ENCODE measurements at regions not wholly inside any gene's neighbourhood (a gene's known extent, or its start where the extent isn't known, plus 50 kb on each side); places are given as distances from the start of the nearest gene placed in this dataset.

- WGBS, 2 donors = 38 to 41% methylated on average over 3 of the region's 3 CpGs
- H3K9me3 ChIP-seq = peaks cover 0 to 8% (median 0%) of the 10 kb centered on the region in 11 donors
- H3K27me3 ChIP-seq = no peaks in the 10 kb centered on the region
- DNase-seq = no peak
- H3K4me3 ChIP-seq = no peak overlapping the region
- no peaks in the 10 kb centered on the region for H3K4me1 ChIP-seq
- intact Hi-C loops (cut with DNase I) = no loop called here
- no peak for TF ChIP-seq CTCF (IDR thresholded peaks at IDR 0.05)
- no peak overlapping the region for H3K27ac ChIP-seq
- no peak for ATAC-seq
- H3K36me3 ChIP-seq = no peaks in the 10 kb centered on the region
These were observed 372.5 kb downstream of the TBL1XR1 start for GRCh38 chr3:176824811-176825210.

GRCh38 chr3:176820764-176821163 is 376.5 kb downstream of the TBL1XR1 start:
- Histone ChIP-seq H3K27ac (no peak overlapping the region), H3K9me3 (peaks cover 0 to 14% (median 0%) of the 10 kb centered on the region in 11 donors), H3K36me3 (no peaks in the 10 kb centered on the region), H3K4me3 (no peak overlapping the region), H3K27me3 (no peaks in the 10 kb centered on the region), H3K4me1 (no peaks in the 10 kb centered on the region)
- 67 to 71% methylated on average over 2 of the region's 2 CpGs for WGBS, 2 donors
- intact Hi-C loops (cut with DNase I) = no loop called here
- TF ChIP-seq CTCF (IDR thresholded peaks at IDR 0.05) = no peak
- DNase-seq (no peak), ATAC-seq (no peak)

- DNase-seq (no peak), ATAC-seq (no peak)
- Histone ChIP-seq H3K27me3 (no peaks in the 10 kb centered on the region), H3K36me3 (no peaks in the 10 kb centered on the region), H3K4me1 (peaks cover 0 to 7% (median 0%) of the 10 kb centered on the region in 9 donors), H3K9me3 (peaks cover 0 to 14% (median 0%) of the 10 kb centered on the region in 11 donors), H3K4me3 (no peak overlapping the region), H3K27ac (no peak overlapping the region)
- WGBS, 2 donors = 88 to 90% methylated on average over 18 of the region's 18 CpGs
- TF ChIP-seq CTCF (IDR thresholded peaks at IDR 0.05) = no peak
- intact Hi-C loops (cut with DNase I) = loop anchor here in 2 of 10 donors (10.0 kb wide), 2 partner anchors 162 to 302 kb away; no protein-coding TSS in a partner anchor
These were observed 380.3 kb downstream of the TBL1XR1 start for GRCh38 chr3:176816937-176817336.

- intact Hi-C loops (cut with DNase I) = loop anchor here in 3 of 10 donors (5.0 to 10.0 kb wide), 3 partner anchors 159 to 299 kb away; no protein-coding TSS in a partner anchor
These were observed 383.0 kb downstream of the TBL1XR1 start for GRCh38 chr3:176814285-176814684.

More at GRCh38 chr3:176814285-176814684, 383.0 kb downstream of the TBL1XR1 start:
- H3K27ac ChIP-seq = no peak overlapping the region
- DNase-seq = peak; percentile 47 to 59
- H3K36me3 ChIP-seq = no peaks in the 10 kb centered on the region
- no peaks in the 10 kb centered on the region for H3K27me3 ChIP-seq
- H3K4me1 ChIP-seq = peaks cover 0 to 7% (median 0%) of the 10 kb centered on the region in 9 donors
- H3K9me3 ChIP-seq = peaks cover 0 to under 1% (median 0%) of the 10 kb centered on the region in 11 donors
- H3K4me3 ChIP-seq = no peak overlapping the region
- peak; percentile 34 to 69 (median 64) for TF ChIP-seq CTCF (IDR thresholded peaks at IDR 0.05)
- peak; percentile 72 to 92 (median 84) for ATAC-seq
- 7% methylated on average over 12 of the region's 12 CpGs for WGBS, 2 donors

Data from heart right ventricle (tissue), 16 donors.